PC-9 (cell line): ENCODE measurements at regions not wholly inside any gene's neighbourhood (a gene's known extent, or its start where the extent isn't known, plus 50 kb on each side); places are given as distances from the start of the nearest gene placed in this dataset.

Source experiments
- EZH2 ChIP-seq: fragments of 200-600 bp; sonication (generic); IDR thresholded peaks from 2 replicates; pipeline ENCODE4 v1.8.0; 2017; ENCODE audit warnings: antibody characterized with exemption, low read depth
- TF ChIP-seq, protein P1 (sequence below): fragments of 200-600 bp; sonication (generic); conservative IDR thresholded peaks from 2 replicates; pipeline ENCODE4 v1.6.1; 2017; ENCODE audit warnings: mixed run types, antibody characterized with exemption, mild to moderate bottlenecking, moderate library complexity

DNA sequence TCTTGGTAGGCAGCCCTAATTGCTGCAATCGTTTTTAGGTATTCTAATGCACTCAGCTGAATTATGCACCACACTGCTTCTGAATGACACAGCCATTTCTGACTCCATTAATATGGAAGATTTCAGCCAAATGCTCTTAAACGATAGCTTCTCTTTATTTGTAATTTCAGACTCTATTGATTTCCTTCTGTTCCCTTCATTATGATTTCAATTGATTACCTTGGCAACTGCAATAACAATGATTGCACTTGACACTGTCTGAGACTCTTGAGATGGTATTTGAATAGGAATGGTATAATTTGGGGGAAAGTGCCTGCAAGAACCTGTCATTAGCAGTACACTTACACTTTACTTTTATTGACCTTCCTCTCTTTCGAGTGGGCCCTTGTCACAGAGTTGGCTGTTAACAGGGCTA, 296.1 kb upstream of the DMAC1 start:
- no peak for TF ChIP-seq EZH2
- TF ChIP-seq, protein P1, sequence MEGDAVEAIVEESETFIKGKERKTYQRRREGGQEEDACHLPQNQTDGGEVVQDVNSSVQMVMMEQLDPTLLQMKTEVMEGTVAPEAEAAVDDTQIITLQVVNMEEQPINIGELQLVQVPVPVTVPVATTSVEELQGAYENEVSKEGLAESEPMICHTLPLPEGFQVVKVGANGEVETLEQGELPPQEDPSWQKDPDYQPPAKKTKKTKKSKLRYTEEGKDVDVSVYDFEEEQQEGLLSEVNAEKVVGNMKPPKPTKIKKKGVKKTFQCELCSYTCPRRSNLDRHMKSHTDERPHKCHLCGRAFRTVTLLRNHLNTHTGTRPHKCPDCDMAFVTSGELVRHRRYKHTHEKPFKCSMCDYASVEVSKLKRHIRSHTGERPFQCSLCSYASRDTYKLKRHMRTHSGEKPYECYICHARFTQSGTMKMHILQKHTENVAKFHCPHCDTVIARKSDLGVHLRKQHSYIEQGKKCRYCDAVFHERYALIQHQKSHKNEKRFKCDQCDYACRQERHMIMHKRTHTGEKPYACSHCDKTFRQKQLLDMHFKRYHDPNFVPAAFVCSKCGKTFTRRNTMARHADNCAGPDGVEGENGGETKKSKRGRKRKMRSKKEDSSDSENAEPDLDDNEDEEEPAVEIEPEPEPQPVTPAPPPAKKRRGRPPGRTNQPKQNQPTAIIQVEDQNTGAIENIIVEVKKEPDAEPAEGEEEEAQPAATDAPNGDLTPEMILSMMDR, result no peak
